GM12878 (cell line): ENCODE measurements at regions not wholly inside any gene's neighbourhood (a gene's known extent, or its start where the extent isn't known, plus 50 kb on each side); places are given as distances from the start of the nearest gene placed in this dataset.
"Not testable (repeated sequence)": the region's sequence is repeated elsewhere in the genome, so short reads cannot be mapped to it uniquely, and the experiment has no call there.

ENCODE experiments used
- ATAC-seq: fragments of 200-7000 bp; cut with Tn5 transposase; 3 replicates; pipeline ENCODE4 v1.9.1; 2020; ENCODE audit warnings: mild to moderate bottlenecking, moderate library complexity
- BruUV-seq: library from RNA; stranded (reverse); fragments of 400-500 nt; replicated peaks from 2 replicates; lab custom pipeline; 2021; lab: Mats Ljungman, UMichigan
- CTCF ChIA-PET: fragments of 300-600 bp; sonication (Branson Sonifier 250); formaldehyde crosslinking; extraction: SDS; loops from one replicate; lab custom pipeline; 2021; ENCODE audit warnings: inconsistent platforms; lab: Yijun Ruan, JAX
- POLR2A ChIA-PET: fragments of 350-600 bp; formaldehyde crosslinking; extraction: SDS; loops from one replicate; lab custom pipeline; 2021; ENCODE audit warnings: inconsistent platforms; lab: Charles Lee
- RAD21 ChIA-PET: fragments of 300-600 bp; sonication (Branson Sonifier 250); formaldehyde crosslinking; loops from one replicate; lab custom pipeline; 2023; ENCODE audit warnings: antibody characterized with exemption; ENCODE audit not compliant: unreplicated experiment; lab: Charles Lee
- SMC1A ChIA-PET: fragments of 300-600 bp; sonication (Branson Sonifier 250); formaldehyde crosslinking; loops from one replicate; lab custom pipeline; 2023; ENCODE audit not compliant: unreplicated experiment, uncharacterized antibody; lab: Charles Lee
- DNase-seq: peaks from one replicate; pipeline ENCODE4 v3.0.0-alpha.2; 2011; ENCODE audit warnings: low read depth, low spot score
- FAIRE-seq: peaks from 3 replicates; lab custom pipeline; 2011; peaks lifted over from hg19 to GRCh38; lab: Jason Lieb, UNC
- H2AFZ ChIP-seq: 2 replicates; pipeline ENCODE4 v1.6.0; 2011; ENCODE audit warnings: low read depth, low read length, control low read depth; ENCODE audit not compliant: control insufficient read depth
- H3K27ac ChIP-seq: 2 replicates; pipeline ENCODE4 v1.5.1; 2011; ENCODE audit warnings: control low read depth; ENCODE audit not compliant: control insufficient read depth, insufficient read depth
- H3K27me3 ChIP-seq, 2 experiments: replicated peaks in 1 of 2; 2 replicates each; pipeline versions ENCODE4 v1.6.0 to v1.6.1; 2011; ENCODE audit warnings: low read length in 1 of 2; ENCODE audit not compliant: control insufficient read depth in 2 of 2, insufficient read depth in 2 of 2
- H3K36me3 ChIP-seq, 2 experiments: 2 replicates each; pipeline ENCODE4 v1.5.1; 2011; ENCODE audit warnings: low read length in 1 of 2; ENCODE audit not compliant: control insufficient read depth in 2 of 2, insufficient read depth in 2 of 2
- H3K4me1 ChIP-seq: 2 replicates; pipeline ENCODE4 v1.6.1; 2011; ENCODE audit warnings: mild to moderate bottlenecking, low read length, moderate library complexity, mixed read lengths; ENCODE audit not compliant: control insufficient read depth, insufficient read depth
- H3K4me2 ChIP-seq: 2 replicates; pipeline ENCODE4 v1.6.0; 2011; ENCODE audit warnings: control low read depth; ENCODE audit not compliant: control insufficient read depth, insufficient read depth
- H3K4me3 ChIP-seq: fragments of 200-600 bp; sonication (generic); 2 replicates; pipeline ENCODE4 v1.5.1; 2016
- H3K79me2 ChIP-seq: 2 replicates; pipeline ENCODE4 v1.6.0; 2011; ENCODE audit warnings: low read length; ENCODE audit not compliant: control insufficient read depth, insufficient read depth
- H3K9ac ChIP-seq: 2 replicates; pipeline ENCODE4 v1.8.0; 2011; ENCODE audit warnings: low read length, control low read depth, mixed read lengths; ENCODE audit not compliant: control insufficient read depth, insufficient read depth
- H3K9me3 ChIP-seq: replicated peaks from 3 replicates; pipeline ENCODE4 v1.5.1; 2011; ENCODE audit warnings: mild to moderate bottlenecking, low read length; ENCODE audit not compliant: control insufficient read depth, insufficient read depth
- H4K20me1 ChIP-seq: 2 replicates; pipeline ENCODE4 v1.6.0; 2011; ENCODE audit not compliant: control insufficient read depth, insufficient read depth
- ATF7 ChIP-seq: fragments of 450-650 bp; IDR thresholded peaks from 2 replicates; pipeline ENCODE4 v1.6.1; 2016; ENCODE audit warnings: low read depth, mild to moderate bottlenecking
- BACH1 ChIP-seq: fragments of 450-650 bp; IDR thresholded peaks from 2 replicates; pipeline ENCODE4 v1.6.1; 2017; ENCODE audit warnings: mild to moderate bottlenecking, borderline replicate concordance
- EGR1 ChIP-seq, 2 experiments: IDR thresholded peaks; 1 replicate in 1 of 2; 2 replicates in 1 of 2; pipeline ENCODE4 v1.6.1; 2011 to 2012; ENCODE audit warnings: low read depth in 2 of 2, low read length in 2 of 2, borderline replicate concordance in 1 of 2, mild to moderate bottlenecking in 1 of 2, moderate library complexity in 1 of 2
- HDAC2 ChIP-seq: fragments of 200-600 bp; sonication (generic); IDR thresholded peaks from 2 replicates; pipeline ENCODE4 v1.6.1; 2017
- NR2C1 ChIP-seq: fragments of 450-650 bp; IDR thresholded peaks from 2 replicates; pipeline ENCODE4 v1.6.1; 2017; ENCODE audit warnings: antibody characterized with exemption, mild to moderate bottlenecking, moderate library complexity
- PAX8 ChIP-seq: fragments of 450-650 bp; IDR thresholded peaks from 2 replicates; pipeline ENCODE4 v1.6.1; 2017; ENCODE audit warnings: mild to moderate bottlenecking, moderate library complexity
- SREBF2 ChIP-seq: IDR thresholded peaks from 2 replicates; pipeline ENCODE4 v1.6.1; 2012; ENCODE audit warnings: mild to moderate bottlenecking, low read length
- WGBS: methylation state at CpG from one replicate; pipeline ENCODE4 v1.1.6; 2016; ENCODE audit warnings: low lambda C conversion rate; ENCODE audit not compliant: insufficient replicate concordance, insufficient coverage; ENCODE audit errors: missing lambda C conversion rate; 5-methylcytosine and 5-hydroxymethylcytosine counted together
- in situ Hi-C: fragments of 300-500 bp; cut with MboI; formaldehyde crosslinking; loops from 9 replicates; pipeline ENCODE4 v1.14.3; 2018; ENCODE audit warnings: mixed read lengths
- intact Hi-C: fragments of 100-400 bp; cut with micrococcal nuclease; formaldehyde crosslinking; loops from one replicate; pipeline ENCODE4 v1.14.2; 2022; ENCODE audit not compliant: unreplicated experiment
- TF ChIP-seq, protein P1 (sequence below): fragments of 450-650 bp; IDR thresholded peaks from 2 replicates; pipeline ENCODE4 v1.6.1; 2016; ENCODE audit warnings: mild to moderate bottlenecking
- TF ChIP-seq, protein P2 (sequence below): fragments of 450-650 bp; IDR thresholded peaks from 2 replicates; pipeline ENCODE4 v1.6.1; 2016; ENCODE audit warnings: mild to moderate bottlenecking
- TF ChIP-seq, protein P3 (sequence below): fragments of 450-650 bp; formaldehyde crosslinking; IDR thresholded peaks from 2 replicates; pipeline ENCODE4 v1.4.0; 2020; ENCODE audit warnings: mild to moderate bottlenecking, moderate library complexity

DNA sequence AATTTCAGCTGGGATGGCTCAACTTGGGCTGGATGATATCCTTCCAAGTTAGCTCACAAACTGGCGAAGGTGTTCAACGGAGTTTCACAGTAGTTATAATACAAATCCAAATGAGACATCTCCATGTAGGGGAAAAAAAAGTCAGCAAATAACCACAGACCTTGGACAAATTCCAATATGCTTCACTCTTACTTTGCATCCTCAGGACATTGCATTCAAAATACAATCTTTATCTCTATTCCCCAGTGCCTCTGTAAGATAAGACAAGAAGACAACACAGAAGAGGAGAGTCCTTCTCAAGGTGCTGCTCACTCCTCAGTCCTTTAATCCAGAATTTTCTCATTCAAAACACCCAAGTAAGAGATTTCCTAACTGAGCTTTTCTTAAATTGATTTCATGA, 1797.7 kb downstream of the MRPL39 start (continued):
- TF ChIP-seq EGR1 (IDR thresholded peaks at IDR 0.05; ENCODE audit: borderline replicate concordance in 1 of 2, low read depth in 2 of 2, low read length in 2 of 2) (no peak), ATF7 (no peak), SREBF2 (no peak)
- TF ChIP-seq, protein P1, sequence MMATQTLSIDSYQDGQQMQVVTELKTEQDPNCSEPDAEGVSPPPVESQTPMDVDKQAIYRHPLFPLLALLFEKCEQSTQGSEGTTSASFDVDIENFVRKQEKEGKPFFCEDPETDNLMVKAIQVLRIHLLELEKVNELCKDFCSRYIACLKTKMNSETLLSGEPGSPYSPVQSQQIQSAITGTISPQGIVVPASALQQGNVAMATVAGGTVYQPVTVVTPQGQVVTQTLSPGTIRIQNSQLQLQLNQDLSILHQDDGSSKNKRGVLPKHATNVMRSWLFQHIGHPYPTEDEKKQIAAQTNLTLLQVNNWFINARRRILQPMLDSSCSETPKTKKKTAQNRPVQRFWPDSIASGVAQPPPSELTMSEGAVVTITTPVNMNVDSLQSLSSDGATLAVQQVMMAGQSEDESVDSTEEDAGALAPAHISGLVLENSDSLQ: no peak
- TF ChIP-seq, all 136 proteins: peak for 0

DNA sequence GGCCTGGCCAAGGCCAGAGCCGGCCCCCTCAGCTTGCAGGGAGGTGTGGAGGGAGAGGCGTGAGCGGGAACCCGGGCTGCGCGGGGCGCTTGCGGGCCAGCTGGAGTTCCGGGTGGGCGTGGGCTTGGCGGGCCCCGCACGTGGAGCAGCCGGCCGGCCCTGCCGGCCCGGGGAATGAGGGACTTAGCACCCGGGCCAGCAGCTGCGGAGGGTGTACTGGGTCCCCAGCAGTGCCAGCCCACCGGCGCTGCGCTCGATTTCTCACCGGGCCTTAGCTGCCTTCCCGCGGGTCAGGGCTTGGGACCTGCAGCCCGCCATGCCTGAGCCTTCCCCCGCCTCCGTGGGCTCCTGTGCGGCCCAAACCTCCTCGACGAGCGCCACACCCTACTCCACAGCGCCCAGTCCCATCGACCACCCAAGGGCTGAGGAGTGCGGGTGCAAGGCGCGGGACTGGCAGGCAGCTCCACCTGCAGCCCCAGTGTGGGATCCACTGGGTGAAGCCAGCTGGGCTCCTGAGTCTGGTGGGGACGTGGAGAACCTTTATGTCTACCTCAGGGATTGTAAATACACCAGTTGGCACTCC, 1800.2 kb downstream of the MRPL39 start:
- H3K36me3 ChIP-seq, ATAC-seq, H3K4me1 ChIP-seq, H3K4me2 ChIP-seq, CTCF ChIA-PET, POLR2A ChIA-PET, FAIRE-seq, H3K79me2 ChIP-seq, H2AFZ ChIP-seq, H3K27me3 ChIP-seq, H3K4me3 ChIP-seq, RAD21 ChIA-PET, H3K9ac ChIP-seq, SMC1A ChIA-PET, H4K20me1 ChIP-seq, H3K27ac ChIP-seq, DNase-seq, H3K9me3 ChIP-seq, intact Hi-C loops, BruUV-seq: not testable (repeated sequence)
- in situ Hi-C loops: loop anchor here (5.0 kb wide), 1 partner anchor 1905 kb away; no protein-coding TSS in a partner anchor
- WGBS: 59% methylated on average over 20 of the region's 39 CpGs

DNA sequence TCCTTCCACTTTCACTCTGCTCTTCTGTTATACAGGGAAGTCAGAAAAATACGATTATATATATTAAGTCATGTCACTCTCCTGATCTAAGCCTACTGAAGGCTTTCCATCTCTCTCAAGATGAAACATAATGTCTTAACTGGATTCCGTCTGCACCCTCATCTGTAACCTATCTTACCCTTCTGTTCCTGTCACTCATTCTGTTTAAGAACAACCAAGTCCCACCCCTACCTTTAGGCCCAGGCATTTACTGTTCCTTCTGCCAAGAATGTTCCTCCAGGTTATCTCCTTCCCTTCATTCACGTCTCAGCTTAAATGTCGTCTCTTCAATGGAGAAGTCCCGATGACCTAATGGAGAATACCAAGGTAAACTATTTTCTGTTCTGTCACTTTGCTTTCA, 1802.4 kb downstream of the MRPL39 start:
- H2AFZ ChIP-seq: no peak overlapping the region
- ChIA-PET SMC1A (no interaction called here), CTCF (no interaction called here), POLR2A (no interaction called here), RAD21 (no interaction called here)
- no peak overlapping the region for H3K9ac ChIP-seq
- FAIRE-seq: no peak
- no peaks in the 10 kb centered on the region for H3K79me2 ChIP-seq
- 30% methylated on average over 5 of the region's 5 CpGs for WGBS
- no peak overlapping the region for H3K4me3 ChIP-seq
- H3K4me2 ChIP-seq: no peak overlapping the region
- no peaks in the 10 kb centered on the region for H4K20me1 ChIP-seq
- no peak for DNase-seq
- in situ Hi-C loops (loop anchor here (5.0 kb wide), 1 partner anchor 1903 kb away; no protein-coding TSS in a partner anchor), intact Hi-C loops (no loop called here)
- no peaks in the 10 kb centered on the region for H3K36me3 ChIP-seq
- ATAC-seq: no peak
- no peaks in the 10 kb centered on the region for H3K4me1 ChIP-seq
- no peaks in the 10 kb centered on the region for H3K27me3 ChIP-seq
- H3K9me3 ChIP-seq: no peaks in the 10 kb centered on the region
- no TSS peak for BruUV-seq
- no peak overlapping the region for H3K27ac ChIP-seq
- TF ChIP-seq, protein P2, sequence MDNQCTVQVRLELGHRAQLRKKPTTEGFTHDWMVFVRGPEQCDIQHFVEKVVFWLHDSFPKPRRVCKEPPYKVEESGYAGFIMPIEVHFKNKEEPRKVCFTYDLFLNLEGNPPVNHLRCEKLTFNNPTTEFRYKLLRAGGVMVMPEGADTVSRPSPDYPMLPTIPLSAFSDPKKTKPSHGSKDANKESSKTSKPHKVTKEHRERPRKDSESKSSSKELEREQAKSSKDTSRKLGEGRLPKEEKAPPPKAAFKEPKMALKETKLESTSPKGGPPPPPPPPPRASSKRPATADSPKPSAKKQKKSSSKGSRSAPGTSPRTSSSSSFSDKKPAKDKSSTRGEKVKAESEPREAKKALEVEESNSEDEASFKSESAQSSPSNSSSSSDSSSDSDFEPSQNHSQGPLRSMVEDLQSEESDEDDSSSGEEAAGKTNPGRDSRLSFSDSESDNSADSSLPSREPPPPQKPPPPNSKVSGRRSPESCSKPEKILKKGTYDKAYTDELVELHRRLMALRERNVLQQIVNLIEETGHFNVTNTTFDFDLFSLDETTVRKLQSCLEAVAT: no peak
- no peak for TF ChIP-seq NR2C1
- no peak for TF ChIP-seq HDAC2
- no peak for TF ChIP-seq BACH1
- no peak for TF ChIP-seq PAX8
- TF ChIP-seq, protein P3, sequence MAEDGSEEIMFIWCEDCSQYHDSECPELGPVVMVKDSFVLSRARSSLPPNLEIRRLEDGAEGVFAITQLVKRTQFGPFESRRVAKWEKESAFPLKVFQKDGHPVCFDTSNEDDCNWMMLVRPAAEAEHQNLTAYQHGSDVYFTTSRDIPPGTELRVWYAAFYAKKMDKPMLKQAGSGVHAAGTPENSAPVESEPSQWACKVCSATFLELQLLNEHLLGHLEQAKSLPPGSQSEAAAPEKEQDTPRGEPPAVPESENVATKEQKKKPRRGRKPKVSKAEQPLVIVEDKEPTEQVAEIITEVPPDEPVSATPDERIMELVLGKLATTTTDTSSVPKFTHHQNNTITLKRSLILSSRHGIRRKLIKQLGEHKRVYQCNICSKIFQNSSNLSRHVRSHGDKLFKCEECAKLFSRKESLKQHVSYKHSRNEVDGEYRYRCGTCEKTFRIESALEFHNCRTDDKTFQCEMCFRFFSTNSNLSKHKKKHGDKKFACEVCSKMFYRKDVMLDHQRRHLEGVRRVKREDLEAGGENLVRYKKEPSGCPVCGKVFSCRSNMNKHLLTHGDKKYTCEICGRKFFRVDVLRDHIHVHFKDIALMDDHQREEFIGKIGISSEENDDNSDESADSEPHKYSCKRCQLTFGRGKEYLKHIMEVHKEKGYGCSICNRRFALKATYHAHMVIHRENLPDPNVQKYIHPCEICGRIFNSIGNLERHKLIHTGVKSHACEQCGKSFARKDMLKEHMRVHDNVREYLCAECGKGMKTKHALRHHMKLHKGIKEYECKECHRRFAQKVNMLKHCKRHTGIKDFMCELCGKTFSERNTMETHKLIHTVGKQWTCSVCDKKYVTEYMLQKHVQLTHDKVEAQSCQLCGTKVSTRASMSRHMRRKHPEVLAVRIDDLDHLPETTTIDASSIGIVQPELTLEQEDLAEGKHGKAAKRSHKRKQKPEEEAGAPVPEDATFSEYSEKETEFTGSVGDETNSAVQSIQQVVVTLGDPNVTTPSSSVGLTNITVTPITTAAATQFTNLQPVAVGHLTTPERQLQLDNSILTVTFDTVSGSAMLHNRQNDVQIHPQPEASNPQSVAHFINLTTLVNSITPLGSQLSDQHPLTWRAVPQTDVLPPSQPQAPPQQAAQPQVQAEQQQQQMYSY (CRISPR knock-in tag): no peak
